Midbrain (tissue), 1 donor: ENCODE measurements at regions not wholly inside any gene's neighbourhood (a gene's known extent, or its start where the extent isn't known, plus 50 kb on each side); places are given as distances from the start of the nearest gene placed in this dataset.

ENCODE experiments used
- DNase-seq: peaks from one replicate; lab custom pipeline; 2025; lab: John Stamatoyannopoulos, UW

- no peak for DNase-seq
Measured at GRCh38 chr9:27888661-27889295, 315.5 kb upstream of the C9orf72 start.

- DNase-seq = no peak
Measured at GRCh38 chr9:27924502-27924901, 351.2 kb upstream of the C9orf72 start.

GRCh38 chr9:27925815-27926214 is 352.5 kb upstream of the C9orf72 start:
- no peak for DNase-seq

GRCh38 chr9:27929841-27930240 is 356.6 kb upstream of the C9orf72 start:
- DNase-seq = no peak

GRCh38 chr9:27933210-27934025 is 360.1 kb upstream of the C9orf72 start:
- no peak for DNase-seq

GRCh38 chr9:27934471-27934870 is 361.2 kb upstream of the C9orf72 start:
- no peak for DNase-seq

- DNase-seq = no peak
Measured at GRCh38 chr9:27939186-27939585, 365.9 kb upstream of the C9orf72 start.

- no peak for DNase-seq
Measured at GRCh38 chr9:27940535-27940934, 367.3 kb upstream of the C9orf72 start.

GRCh38 chr9:27943501-27943900 is 370.2 kb upstream of the C9orf72 start:
- DNase-seq = no peak

- no peak for DNase-seq
Measured at GRCh38 chr9:27945386-27945785, 372.1 kb upstream of the C9orf72 start.

- DNase-seq = no peak
Measured at GRCh38 chr9:27950382-27950781, 377.1 kb upstream of the C9orf72 start.

- no peak for DNase-seq
Measured at GRCh38 chr9:27954858-27955257, 381.6 kb upstream of the C9orf72 start.

- DNase-seq = no peak
Measured at GRCh38 chr9:27963836-27964235, 390.6 kb upstream of the C9orf72 start.

GRCh38 chr9:27967210-27967609 is 393.9 kb upstream of the C9orf72 start:
- no peak for DNase-seq

GRCh38 chr9:27977931-27978330 is 404.6 kb upstream of the C9orf72 start:
- DNase-seq = no peak

- DNase-seq = no peak
Measured at GRCh38 chr9:27985714-27986113, 412.4 kb upstream of the C9orf72 start.

- no peak for DNase-seq
Measured at GRCh38 chr9:27990524-27990923, 417.2 kb upstream of the C9orf72 start.

GRCh38 chr9:27991221-27991620 is 417.9 kb upstream of the C9orf72 start:
- no peak for DNase-seq

GRCh38 chr9:28001096-28001495 is 427.8 kb upstream of the C9orf72 start:
- no peak for DNase-seq

GRCh38 chr9:28004900-28005299 is 431.6 kb upstream of the C9orf72 start:
- DNase-seq = no peak

- DNase-seq = no peak
Measured at GRCh38 chr9:28005779-28006178, 432.5 kb upstream of the C9orf72 start.

- DNase-seq = no peak
Measured at GRCh38 chr9:28007097-28007817, 434.0 kb upstream of the C9orf72 start.

- DNase-seq = no peak
Measured at GRCh38 chr9:28014212-28014611, 440.9 kb upstream of the C9orf72 start.
